HG03066 (cell line): ENCODE measurements at regions not wholly inside any gene's neighbourhood (a gene's known extent, or its start where the extent isn't known, plus 50 kb on each side); places are given as distances from the start of the nearest gene placed in this dataset.
"Not testable (repeated sequence)": the region's sequence is repeated elsewhere in the genome, so short reads cannot be mapped to it uniquely, and the experiment has no call there.

Experiments
- ATAC-seq: cut with Tn5 transposase; IDR thresholded peaks from one replicate; pipeline ENCODE4 v1.9.1; 2021; ENCODE audit warnings: low read depth; ENCODE audit not compliant: unreplicated experiment

DNA sequence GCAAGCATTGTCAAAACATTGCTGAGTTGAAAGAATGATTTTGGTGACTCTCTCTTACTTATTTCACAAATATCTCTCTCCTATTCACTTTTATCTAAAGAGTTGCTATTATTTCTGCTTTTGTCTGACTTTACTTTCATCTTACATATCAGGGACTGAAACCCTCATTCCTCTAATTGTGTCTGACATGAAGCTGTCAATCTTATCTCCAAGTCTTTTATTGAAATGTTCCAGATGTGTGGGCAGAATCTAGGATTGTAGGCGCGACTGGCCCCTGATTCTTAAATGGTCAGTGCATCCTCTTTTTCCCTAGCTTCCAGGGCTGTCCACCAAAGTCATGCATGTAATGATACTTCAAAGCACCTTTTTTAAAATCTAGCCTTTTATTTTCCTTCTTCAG, 174.6 kb downstream of the NDFIP2 start:
- no peak for ATAC-seq

DNA sequence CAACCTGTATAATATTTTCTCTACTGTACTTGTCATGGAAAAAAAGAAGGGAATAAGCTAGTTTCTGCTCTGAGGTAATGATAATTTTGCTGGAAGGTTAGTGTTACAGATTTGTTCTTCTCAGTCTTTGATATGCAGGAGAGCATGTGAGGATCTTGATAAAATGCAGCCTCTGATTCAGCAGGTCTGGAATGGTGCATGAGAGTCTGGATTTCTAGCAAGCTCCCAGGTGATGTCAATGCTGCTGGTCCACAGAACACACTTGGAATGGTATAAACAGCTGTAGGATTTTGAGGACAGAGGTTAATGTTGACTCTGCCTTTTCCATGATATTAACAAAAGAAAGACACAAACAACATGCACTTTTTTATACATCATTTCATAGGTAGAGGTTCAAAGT, 173.6 kb downstream of the NDFIP2 start:
- no peak for ATAC-seq

DNA sequence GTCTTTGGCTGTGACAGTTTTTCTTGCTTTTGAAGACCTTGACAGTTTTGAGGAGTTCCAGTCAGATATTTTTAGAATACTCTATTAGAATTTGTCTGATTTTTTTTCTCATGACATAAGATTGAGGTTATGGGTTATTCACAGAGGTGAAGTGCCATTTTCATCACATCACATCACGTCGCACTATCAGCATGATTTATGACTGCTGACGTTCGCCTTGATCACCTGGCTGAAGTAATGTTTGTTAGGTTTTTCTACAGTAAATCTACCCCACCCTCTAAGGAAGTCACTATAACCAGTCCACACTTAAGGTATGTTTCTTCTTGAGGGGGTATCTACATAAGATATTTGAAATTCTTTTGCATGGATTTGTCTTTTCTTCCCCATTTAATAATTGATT, 169.7 kb downstream of the NDFIP2 start:
- ATAC-seq: no peak

DNA sequence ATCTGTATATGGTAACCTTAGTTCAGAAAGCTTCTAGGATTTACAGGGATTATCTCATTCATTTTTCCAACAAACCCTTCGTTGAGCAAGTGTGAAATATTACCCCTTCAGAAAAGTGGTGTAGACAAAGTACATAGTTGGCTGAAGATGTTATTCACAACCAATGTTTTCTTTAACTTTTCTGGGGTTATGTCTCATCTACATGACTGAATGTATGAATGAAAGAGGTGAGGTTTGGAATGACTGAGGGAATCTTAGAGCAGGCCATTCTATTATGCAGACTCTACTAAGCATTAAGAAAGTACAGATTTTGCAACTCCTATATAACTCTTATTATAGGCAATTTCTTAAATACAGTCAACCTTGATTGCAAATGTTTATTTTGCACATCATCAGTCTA, 167.2 kb downstream of the NDFIP2 start:
- ATAC-seq: no peak

DNA sequence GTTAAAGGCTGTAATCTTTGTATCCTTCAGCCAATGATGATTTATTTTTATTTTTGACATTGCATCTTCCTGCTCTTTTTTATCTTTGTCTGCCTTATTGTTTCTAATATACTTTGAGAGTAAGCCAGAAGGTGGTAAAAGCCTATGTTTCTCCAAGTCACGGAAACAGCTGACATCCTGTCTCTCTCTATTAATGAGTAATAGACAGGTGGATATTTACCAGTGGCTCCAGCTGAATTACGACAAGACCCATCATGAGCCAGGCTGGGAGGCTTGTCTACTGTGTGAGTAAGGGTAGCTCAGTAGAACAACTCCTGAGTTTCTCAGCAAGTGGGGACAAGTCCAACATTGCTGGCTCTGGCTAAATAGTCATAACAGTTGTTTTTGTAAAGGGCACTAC, 166.6 kb downstream of the NDFIP2 start:
- ATAC-seq: no peak

DNA sequence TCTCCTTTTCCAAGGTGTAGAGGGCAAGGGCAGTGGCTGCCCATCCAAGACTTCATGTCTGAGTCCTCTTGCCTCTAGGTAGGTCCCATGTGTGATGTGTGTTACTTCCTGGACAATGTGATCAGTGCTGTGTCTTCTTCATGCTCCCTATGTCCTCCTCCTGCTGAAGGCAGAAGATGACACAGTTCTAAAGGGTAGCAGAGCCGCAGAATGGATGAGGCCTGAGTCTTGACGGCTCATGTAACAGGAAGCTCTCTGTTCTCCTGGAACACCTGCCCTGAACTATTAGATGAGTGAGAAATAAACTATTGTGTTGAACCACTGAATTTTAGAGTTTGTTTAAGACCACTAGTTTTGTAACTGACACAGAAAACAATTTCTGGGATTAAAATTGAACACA, 165.9 kb downstream of the NDFIP2 start:
- no peak for ATAC-seq

GRCh38 chr13:79645569-79645968, 164.6 kb downstream of the NDFIP2 start:
- ATAC-seq: no peak

DNA sequence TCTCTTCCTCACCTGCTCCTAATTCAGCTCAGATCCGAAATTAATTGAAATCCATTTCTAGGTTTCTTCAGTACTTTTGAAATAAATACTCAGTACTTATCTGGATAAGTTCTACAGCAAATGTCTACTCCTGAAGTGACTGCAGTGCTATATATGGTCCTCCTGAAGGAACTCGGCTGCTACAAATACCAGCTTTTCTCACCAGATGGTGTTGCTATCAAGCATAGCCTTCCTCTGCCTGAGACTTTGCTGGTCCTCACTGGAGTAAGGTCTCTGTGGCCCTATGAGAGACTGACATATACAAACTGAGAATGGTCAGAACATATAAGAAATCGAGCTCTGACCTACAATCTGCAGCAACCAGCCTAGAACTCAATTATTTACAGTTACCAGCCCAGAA, 161.6 kb downstream of the NDFIP2 start:
- no peak for ATAC-seq

GRCh38 chr13:79637133-79637763, 156.3 kb downstream of the NDFIP2 start:
- no peak for ATAC-seq

- ATAC-seq: no peak
Observed at GRCh38 chr13:79631051-79631659, 150.2 kb downstream of the NDFIP2 start.

- no peak for ATAC-seq
Observed at GRCh38 chr13:79628463-79628862, 147.5 kb downstream of the NDFIP2 start.

DNA sequence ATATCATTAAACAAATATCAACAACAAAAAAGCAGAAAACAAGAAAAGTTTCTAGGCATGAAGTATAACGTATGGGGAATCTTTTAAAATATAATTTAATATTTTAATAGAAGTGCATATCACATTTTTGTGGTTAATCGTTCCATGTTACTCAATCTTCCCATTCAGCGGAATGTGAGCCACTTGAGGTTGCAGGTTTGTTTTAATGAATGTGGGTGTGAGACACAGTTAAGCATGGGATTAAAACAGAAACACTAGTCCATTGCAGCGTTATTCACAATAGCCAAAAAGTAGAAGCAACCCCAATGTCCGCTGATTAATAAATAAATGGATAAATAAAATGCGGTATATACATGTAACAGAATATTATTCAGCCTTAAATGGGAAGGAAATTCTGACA, 146.0 kb downstream of the NDFIP2 start:
- ATAC-seq: no peak

DNA sequence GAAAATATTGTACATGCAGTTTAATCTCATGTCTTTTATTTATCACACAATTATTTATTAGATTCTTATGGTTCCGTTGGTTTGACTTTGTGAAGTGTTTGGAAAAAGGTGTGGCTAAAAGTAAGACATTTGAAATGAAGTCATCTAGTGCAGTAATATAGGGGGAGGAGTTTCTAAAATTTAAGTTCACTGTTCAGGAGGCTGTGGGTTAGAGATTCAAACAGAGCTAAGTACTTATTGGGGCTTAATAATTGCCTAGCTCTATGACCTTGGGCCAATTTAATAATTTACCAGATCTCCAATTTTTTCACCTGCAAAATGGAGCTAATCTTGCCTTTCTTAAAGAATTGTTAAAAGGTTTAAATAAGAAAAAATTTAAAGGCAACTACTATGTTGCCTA, 144.6 kb downstream of the NDFIP2 start:
- no peak for ATAC-seq

DNA sequence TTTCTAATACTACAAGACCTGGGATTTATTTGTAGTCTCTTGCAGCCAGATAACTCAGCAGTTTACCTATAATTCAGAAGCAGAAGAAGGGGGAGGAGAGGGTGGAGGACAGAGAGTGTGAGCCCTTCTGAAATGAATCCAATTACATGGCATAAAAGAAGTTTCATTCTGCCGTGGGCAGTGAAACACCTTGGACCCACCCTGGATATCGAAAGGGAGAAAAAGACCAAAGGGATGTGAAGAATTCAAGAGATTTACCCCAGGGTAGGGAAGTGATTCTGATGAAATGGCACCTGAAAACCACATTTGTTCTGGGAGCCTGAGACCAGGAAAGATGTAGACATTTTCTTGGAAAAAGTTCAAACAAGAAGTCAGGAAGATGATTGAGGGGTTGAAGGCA, 140.9 kb downstream of the NDFIP2 start:
- ATAC-seq: no peak

DNA sequence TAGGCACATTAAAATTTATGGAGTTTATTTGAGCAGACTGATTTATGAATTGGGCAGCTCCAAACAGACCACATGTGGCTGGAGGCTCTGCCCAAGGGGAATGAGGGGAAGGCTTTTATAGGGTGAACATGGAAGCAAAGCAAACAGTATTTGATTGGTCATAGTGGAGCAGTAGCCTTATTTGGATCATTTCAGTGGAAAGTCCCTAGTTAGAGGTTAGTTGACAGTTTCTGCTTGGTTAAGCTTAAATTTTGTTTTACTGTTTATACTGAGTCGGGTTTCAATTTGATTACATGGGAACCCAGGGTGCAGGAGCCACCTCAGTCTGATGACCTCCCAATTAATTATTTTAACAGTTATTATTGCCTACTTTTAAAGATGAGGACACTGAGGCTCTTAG, 140.5 kb downstream of the NDFIP2 start:
- ATAC-seq: no peak

DNA sequence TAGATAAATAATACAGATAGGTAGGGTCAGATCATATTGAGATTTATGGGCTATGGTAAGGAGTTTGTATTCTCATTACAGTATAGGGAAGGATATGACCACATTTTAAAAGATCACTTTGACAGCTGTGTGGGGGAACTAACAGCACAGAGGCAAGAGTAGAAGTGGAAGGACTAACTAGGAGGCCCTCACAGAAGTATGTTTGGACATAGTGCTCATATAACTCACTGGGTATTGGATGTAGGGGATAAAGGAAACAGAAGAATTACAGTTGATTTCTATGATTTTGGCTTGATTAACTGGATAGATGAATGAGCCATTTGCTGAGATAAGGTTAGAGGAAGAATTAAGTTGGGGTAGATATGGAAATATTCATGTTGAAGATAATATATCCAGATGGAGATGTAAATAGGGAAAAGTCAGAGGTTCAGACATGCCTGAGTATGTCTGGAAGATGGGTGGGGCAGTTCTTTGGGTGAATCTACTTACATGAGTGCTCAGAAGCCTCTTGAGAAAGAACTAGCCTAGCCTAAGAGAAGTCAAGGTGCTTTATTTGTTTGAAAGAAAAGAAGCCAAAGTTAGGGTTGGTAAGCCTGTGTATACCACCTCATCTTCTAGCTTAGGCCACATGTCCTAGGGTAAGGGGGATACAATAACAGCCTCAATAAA, 133.4 kb downstream of the NDFIP2 start:
- no peak for ATAC-seq

DNA sequence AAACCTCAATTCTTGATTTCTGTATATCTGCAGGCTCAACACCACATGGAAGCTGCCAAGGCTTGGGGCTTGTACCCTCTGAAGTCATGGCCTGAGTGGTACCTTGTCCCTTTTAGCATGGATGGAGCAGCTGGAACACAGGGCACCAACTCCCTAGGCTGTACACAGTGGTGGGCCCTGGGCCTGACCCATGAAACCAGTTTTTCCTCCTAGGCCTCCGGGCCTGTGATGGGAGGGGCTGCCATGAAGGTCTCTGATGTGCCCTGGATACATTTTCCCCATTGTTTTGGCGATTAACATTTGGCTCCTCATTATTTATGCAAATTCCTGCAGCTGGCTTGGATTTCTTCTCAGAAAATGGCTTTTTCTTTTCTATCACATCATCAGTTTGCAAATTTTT, 131.6 kb downstream of the NDFIP2 start:
- no peak for ATAC-seq

DNA sequence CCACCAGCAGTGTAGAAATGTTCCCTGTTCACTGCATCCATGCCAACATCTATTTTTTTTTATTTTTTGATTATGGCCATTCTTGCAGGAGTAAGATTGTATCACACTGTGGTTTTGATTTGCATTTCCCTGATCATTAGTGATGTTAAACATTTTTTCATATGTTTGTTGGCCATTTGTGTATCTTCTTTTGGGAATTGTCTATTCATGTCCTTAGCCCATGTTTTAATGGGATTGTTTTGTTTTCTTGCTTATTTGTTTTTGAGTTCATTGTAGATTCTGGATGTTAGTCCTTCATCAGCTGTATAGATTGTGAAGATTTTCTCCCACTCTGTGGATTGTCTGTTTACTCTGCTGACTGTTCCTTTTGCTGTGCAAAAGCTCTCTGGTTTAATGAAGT, 126.9 kb downstream of the NDFIP2 start:
- not testable (repeated sequence) for ATAC-seq
